RPMI7951 (cell line): ENCODE measurements at regions not wholly inside any gene's neighbourhood (a gene's known extent, or its start where the extent isn't known, plus 50 kb on each side); places are given as distances from the start of the nearest gene placed in this dataset.
A peak's percentile ranks its signal among the peaks of the same experiment; 100 is the strongest.
"Not testable (repeated sequence)": the region's sequence is repeated elsewhere in the genome, so short reads cannot be mapped to it uniquely, and the experiment has no call there.

Experiments used
- DNase-seq: peaks from one replicate; pipeline ENCODE4 v3.0.0-alpha.2; 2012; ENCODE audit warnings: low read depth

GRCh38 chr7:124152859-124153692 lies 120.2 kb upstream of the TMEM229A start:
- peak; percentile 4 for DNase-seq

GRCh38 chr7:124137664-124138063 lies 104.8 kb upstream of the TMEM229A start:
- no peak for DNase-seq

GRCh38 chr7:124124201-124124600 lies 91.3 kb upstream of the TMEM229A start:
- DNase-seq: no peak

- DNase-seq: no peak
These were observed 88.0 kb upstream of the TMEM229A start for GRCh38 chr7:124120911-124121310.

- DNase-seq: no peak
These were observed 80.2 kb upstream of the TMEM229A start for GRCh38 chr7:124113045-124113444.

- DNase-seq: no peak
These were observed 73.7 kb upstream of the TMEM229A start for GRCh38 chr7:124106575-124106974.

GRCh38 chr7:124101173-124101768 lies 68.4 kb upstream of the TMEM229A start:
- DNase-seq: no peak

GRCh38 chr7:124100190-124100589 lies 67.3 kb upstream of the TMEM229A start:
- DNase-seq: no peak

- DNase-seq: not testable (repeated sequence)
These were observed 66.7 kb upstream of the TMEM229A start for GRCh38 chr7:124099585-124099984.

- DNase-seq: no peak
These were observed 56.8 kb upstream of the TMEM229A start for GRCh38 chr7:124089621-124090020.

- DNase-seq: no peak
These were observed 55.7 kb upstream of the TMEM229A start for GRCh38 chr7:124088590-124088989.

GRCh38 chr7:124086843-124087242 lies 54.0 kb upstream of the TMEM229A start:
- no peak for DNase-seq

GRCh38 chr7:124085179-124085578 lies 52.3 kb upstream of the TMEM229A start:
- no peak for DNase-seq

- no peak for DNase-seq
These were observed 51.2 kb upstream of the TMEM229A start for GRCh38 chr7:124084024-124084423.
